Inflammatory macrophage (primary cell): ENCODE measurements at regions not wholly inside any gene's neighbourhood (a gene's known extent, or its start where the extent isn't known, plus 50 kb on each side); places are given as distances from the start of the nearest gene placed in this dataset.

ENCODE experiments used
- DNase-seq, 2 donors: peaks; one replicate each; pipeline ENCODE4 v3.0.0-alpha.2; 2020 to 2022

- no peak for DNase-seq
These were observed 212.8 kb upstream of the C2CD4B start for GRCh38 chr15:62377736-62378480.

GRCh38 chr15:62378772-62379498 lies 213.8 kb upstream of the C2CD4B start:
- no peak for DNase-seq

DNA sequence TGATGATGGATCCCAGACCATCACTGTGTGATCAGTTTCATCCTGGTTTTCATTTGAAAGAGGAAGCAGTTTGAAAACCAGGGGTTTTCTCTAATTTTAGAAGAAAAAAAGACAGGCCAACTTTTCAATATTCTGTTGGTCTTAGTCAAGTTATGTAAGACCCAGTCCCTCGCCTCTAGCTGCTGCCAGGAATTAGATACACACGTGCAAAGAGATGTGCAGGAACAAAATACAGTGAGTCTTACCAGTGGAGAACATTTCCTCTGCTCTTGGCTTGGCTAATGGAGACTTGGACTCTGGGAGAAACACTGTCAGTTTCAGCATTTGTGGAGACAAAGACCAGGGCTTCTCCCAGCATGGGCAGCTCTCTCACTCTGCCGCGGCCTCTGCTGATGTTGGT lies 214.9 kb upstream of the C2CD4B start:
- no peak for DNase-seq

DNA sequence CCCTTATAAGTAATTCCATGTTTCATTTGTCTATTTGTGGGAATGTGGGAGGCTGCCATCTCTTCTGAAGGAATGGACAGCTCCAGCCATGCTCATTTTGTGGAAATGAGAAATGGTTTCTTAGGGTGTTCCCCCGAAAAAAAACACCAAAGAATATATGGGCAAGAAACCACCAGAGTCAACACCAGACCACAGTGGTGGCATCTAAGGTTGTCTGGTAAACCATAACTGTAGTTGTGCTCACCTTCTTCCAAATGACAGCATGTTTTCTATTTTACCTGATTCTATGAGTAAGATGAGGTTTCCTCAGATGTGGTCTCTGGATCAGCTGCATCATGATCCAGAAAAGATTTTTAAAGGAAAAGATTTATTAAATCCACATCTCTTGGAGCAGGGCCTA lies 217.0 kb upstream of the C2CD4B start:
- DNase-seq = no peak

DNA sequence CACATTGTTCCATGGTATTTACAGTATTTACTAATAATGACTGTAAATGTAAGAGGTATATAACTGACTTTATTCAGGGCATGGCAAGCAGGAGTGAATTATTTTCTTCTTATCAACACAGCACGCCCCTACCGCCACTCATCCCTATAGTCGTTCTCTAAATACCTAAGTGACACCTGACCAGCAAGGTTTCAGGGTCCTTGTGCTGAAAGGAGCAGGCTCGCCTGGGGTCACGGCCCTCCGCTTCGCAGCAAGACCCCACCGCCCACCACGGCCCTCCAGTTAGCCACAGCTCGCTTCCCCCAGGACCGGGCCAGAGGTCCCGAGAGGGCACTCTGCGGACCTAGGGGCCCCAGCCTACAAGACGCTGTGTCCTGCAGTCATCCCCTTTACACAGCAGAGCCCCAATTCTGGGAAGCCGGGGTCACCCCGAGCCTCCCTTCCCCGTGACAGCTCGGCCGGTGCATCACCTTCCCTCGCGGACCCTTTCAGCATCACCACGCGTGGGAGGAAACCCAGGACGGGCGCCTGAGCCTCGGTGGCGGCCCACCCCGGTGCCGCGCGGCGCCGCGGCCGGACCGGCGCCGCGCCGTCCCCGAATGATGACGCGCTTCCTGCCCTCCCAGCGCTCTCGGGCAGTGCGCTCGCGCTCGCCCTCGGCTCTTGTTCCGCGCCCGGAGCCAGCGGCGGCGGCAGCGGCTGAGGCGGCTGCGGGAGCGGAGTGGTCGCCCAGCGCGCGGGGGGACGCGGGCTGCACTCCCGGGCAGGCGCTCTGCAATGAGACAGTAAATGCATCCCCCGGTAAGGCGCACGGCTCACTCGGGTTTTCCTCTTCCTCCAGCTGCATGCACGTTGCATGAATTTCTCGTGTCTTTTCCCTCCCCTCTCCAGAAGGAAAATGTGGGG lies 225.1 kb upstream of the C2CD4B start, which contains the start of gene TLN2:
TSS of gene TLN2 (plus strand) at position 666 of the 906 bp plus-strand sequence.
- DNase-seq = peak; percentile 68 to 82

GRCh38 chr15:62390791-62391640 lies 225.9 kb upstream of the C2CD4B start:
- peak; percentile 6 to 31 for DNase-seq

DNA sequence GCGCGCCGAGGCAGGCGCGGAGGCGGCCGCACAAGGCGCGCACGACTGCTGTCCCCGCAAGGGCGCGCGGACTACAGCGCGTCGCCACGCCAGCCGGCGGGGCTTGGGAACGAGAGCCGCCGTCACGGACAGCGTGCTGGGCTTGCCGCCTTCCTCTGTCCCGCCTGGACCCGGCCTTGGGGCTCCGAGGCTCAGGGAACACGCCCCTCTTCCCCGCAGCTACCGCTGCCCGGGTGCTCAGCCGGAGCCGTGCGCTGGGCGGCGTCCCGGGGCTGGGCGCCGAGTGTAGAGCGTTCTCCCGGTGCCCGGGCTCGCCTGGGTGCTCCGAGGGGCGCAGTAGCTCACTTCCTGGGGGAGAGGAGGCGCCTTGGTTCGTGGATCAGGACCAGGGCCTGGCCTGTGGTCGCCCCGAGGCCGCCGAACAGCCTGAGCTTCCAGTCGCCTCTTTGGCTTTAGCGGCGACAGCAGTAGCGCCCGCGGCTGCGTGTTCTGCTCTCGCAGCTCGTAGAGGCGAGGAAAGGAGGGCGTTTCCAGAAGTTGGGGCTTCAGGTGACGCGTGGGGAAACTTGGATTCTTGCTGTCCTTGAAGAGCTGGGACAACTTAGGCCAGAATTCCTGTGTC lies 226.7 kb upstream of the C2CD4B start:
- peak in 1 of 2 donors; percentile 8 for DNase-seq

DNA sequence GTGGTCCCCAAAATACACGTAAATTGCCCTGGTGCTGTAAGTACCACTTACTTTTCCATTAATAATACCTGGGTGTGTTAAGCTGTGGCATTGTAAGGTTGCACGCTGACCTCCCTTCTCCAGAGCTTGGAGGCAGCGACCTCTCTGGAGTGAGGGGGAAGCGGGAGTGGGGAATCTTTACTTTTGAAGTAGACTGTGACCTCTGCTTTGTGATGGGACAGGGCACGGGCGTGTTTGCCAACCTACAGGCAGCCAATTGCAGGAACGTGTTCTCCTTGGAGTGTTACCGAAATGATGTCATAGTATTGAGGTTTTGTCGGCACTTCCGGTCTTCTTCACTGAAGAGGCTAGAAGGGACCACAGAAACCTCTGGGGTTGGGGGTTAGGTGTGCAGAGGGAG lies 227.3 kb upstream of the C2CD4B start:
- no peak for DNase-seq

DNA sequence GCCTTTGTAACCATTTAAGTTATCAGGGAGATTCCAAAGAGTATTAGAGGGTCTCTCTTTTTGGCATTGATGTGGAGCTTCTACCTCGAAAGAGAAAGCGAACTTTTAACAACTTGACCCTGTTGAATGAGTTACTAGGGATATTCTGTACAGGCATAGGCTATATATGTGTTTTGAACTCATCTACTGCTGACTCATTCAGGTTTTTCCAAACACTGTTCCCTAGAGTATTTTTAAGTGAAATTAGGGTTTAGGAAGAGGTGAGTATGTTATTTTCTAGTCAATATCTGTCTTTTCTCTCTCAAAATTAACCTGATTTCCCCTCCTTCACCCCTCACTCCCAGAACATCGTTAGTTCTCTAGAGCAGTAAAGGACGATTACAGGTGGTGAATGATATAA lies 228.1 kb upstream of the C2CD4B start:
- DNase-seq = no peak

- DNase-seq = peak in 1 of 2 donors; percentile 14
These were observed 229.0 kb upstream of the C2CD4B start for GRCh38 chr15:62394079-62394478.

GRCh38 chr15:62400778-62401177 lies 235.7 kb upstream of the C2CD4B start:
- no peak for DNase-seq

DNA sequence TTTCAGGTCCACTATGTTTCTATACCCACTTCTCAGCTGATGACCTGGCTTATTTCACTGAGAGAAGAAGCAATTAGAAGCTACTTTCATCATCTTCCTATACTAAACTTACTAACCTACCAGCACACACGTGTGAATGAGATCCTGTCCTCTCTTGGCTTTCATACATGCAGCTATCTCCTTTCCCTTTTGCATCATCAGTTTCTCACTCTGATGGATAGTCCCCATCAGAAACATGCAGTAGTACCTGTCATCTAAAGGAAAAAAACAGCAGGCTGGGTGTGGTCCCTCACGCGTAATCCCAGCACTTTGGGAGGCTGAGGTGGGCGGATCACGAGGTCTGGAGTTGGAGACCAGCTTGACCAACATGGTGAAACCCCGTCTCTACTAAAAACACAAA lies 237.6 kb upstream of the C2CD4B start:
- no peak for DNase-seq

GRCh38 chr15:62403164-62403809 lies 238.2 kb upstream of the C2CD4B start:
- DNase-seq = no peak

- DNase-seq = no peak
These were observed 239.3 kb upstream of the C2CD4B start for GRCh38 chr15:62404194-62404985.

DNA sequence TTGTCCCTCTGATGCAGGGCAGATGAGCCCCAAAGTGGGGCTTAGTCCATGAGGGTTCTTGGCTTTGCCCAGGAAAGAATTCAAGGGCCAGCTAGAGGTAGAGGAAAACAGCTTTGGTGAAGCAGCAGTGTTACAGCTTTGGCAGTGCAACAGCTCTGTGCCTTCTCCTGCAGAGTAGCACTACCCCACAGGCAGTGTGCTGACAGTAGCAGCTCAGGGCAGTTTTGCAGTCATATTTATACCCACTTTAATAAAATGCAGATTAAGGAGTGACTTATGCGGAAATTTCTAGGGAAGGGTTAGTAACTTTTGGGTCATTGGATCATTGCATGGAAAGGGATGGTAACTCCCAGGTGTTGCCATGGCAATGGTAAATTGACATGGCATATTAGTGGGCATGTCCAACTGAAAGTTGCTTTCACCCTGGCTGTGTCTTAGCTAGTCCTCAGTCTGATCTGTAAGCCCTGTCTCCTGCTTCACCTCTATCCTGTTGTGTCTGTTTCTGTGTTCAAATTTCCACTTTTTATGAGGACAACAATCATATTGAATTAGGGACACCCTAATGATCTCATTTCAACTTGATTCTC lies 241.3 kb upstream of the C2CD4B start:
- no peak for DNase-seq

- DNase-seq = no peak
These were observed 242.1 kb upstream of the C2CD4B start for GRCh38 chr15:62407216-62407615.

DNA sequence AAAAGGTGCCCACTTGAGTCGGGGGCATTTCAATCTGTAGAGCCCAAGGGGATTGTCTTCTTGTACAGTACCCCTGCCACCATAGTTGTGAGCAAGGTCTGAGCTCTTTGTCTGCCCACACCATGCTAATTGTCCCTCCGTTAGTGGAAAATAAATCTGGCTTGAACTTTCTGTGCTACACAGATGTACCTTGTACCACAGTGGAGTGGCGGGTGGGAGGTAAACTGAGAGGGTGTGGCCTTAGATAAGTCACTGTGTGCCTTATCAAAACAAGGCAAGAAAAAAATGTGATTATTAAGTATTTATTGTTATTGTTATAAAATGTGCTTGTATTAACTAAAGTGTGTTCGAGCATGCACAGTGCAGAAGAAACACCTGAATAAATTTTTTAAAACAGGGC lies 242.9 kb upstream of the C2CD4B start:
- DNase-seq = no peak

DNA sequence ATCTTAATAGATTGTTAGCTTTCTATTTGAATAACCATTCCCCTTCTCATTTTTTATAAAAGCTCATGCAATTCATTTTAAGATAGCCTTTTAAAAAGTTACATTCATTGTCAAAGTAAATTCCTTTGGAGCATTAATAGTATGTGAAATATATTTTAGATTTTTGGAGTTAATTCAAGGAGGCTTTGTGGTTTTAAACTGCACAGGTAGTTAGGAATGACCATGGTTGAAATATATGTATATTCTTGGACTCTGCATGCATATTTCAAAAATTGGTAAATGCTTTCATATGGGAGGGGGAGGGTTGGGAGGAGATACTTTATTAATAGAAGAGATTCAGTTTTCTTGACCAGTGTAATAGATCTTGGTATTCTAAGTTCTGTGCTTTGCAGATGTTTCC lies 244.4 kb upstream of the C2CD4B start:
- no peak for DNase-seq

- no peak for DNase-seq
These were observed 247.6 kb upstream of the C2CD4B start for GRCh38 chr15:62412686-62413085.

GRCh38 chr15:62413153-62413552 lies 248.1 kb upstream of the C2CD4B start:
- no peak for DNase-seq
